GM12874 (cell line): ENCODE measurements at regions not wholly inside any gene's neighbourhood (a gene's known extent, or its start where the extent isn't known, plus 50 kb on each side); places are given as distances from the start of the nearest gene placed in this dataset.

Experiments used
- TF ChIP-seq, protein P1 (sequence below): IDR thresholded peaks from 2 replicates; pipeline ENCODE4 v1.5.1; 2011; ENCODE audit warnings: low read depth, mild to moderate bottlenecking, control low read depth, low read length, moderate library complexity; ENCODE audit not compliant: insufficient read depth

DNA sequence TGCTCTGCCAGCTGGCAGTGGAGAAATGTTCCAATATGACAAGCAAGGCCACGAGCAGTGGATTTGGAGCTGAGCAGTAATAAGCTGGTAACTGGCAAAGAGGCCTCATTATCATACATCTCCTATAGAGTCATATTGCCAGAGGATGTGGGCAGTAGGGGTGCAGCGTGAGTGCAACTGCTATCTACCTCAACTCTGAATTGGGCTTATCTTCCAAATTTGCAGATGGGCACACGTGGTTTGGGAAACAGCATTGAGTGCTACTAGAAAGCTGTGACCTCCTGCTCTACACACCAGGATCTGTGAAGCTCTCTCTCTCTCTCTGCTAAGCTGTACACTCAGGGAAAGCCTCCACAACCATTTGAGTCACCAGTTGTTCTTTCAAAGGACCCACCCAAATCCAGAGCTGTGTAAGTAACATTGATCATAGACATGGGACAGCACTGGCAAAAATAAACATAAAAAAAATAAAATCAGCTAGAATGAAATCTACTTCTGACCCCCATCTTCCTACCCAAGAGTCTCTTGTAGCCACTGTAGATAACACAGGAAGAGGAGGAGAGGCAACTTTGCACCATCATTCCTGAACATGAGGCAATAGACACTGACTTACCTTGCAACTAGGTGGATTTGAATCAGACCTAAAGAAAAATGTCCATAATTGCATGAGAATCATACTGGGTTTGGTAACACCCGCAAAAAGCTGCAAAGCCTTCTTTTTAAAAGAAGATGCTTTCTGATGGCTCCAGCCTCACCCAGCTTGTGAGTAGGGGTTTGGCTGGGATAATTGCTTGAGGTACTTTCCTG, 82.9 kb upstream of the THBS1 start:
- TF ChIP-seq, protein P1, sequence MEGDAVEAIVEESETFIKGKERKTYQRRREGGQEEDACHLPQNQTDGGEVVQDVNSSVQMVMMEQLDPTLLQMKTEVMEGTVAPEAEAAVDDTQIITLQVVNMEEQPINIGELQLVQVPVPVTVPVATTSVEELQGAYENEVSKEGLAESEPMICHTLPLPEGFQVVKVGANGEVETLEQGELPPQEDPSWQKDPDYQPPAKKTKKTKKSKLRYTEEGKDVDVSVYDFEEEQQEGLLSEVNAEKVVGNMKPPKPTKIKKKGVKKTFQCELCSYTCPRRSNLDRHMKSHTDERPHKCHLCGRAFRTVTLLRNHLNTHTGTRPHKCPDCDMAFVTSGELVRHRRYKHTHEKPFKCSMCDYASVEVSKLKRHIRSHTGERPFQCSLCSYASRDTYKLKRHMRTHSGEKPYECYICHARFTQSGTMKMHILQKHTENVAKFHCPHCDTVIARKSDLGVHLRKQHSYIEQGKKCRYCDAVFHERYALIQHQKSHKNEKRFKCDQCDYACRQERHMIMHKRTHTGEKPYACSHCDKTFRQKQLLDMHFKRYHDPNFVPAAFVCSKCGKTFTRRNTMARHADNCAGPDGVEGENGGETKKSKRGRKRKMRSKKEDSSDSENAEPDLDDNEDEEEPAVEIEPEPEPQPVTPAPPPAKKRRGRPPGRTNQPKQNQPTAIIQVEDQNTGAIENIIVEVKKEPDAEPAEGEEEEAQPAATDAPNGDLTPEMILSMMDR, result no peak

GRCh38 chr15:39498629-39499028, 82.2 kb upstream of the THBS1 start:
- TF ChIP-seq, protein P1, result no peak

DNA sequence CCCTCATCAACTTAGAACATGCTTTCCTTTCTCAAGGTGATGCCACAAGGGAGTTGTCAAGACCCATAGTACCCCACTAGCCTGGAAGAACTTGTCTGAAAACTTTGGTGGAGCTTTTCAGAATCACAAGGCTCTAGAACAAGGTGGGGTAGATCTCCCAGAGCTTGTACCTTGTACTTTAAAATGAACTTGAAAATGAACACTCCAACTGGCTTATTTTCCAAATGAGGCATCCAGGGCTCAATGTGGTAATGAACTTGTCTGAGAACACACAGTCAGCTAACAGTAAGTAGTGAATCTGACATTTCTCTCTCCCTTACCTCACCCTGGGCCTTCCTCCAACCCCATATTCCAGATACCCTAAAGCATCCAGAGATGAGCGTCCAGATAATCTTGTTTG, 81.8 kb upstream of the THBS1 start:
- TF ChIP-seq, protein P1, result no peak

- TF ChIP-seq, protein P1, result no peak
Measured at GRCh38 chr15:39499681-39500080, 81.2 kb upstream of the THBS1 start.

GRCh38 chr15:39501366-39502081, 79.4 kb upstream of the THBS1 start:
- TF ChIP-seq, protein P1, result no peak

- TF ChIP-seq, protein P1, result no peak
Measured at GRCh38 chr15:39502082-39502447, 78.8 kb upstream of the THBS1 start.

- TF ChIP-seq, protein P1, result no peak
Measured at GRCh38 chr15:39502611-39503195, 78.2 kb upstream of the THBS1 start.
